Loucy (cell line): ENCODE measurements at regions not wholly inside any gene's neighbourhood (a gene's known extent, or its start where the extent isn't known, plus 50 kb on each side); places are given as distances from the start of the nearest gene placed in this dataset.

Experiments used
- CTCF ChIP-seq: fragments of 200-600 bp; sonication (generic); conservative IDR thresholded peaks from 2 replicates; pipeline ENCODE4 v1.5.1; 2014; ENCODE audit warnings: mild to moderate bottlenecking, antibody characterized with exemption, low read length
- EZH2phosphoT487 ChIP-seq: fragments of 200-600 bp; IDR thresholded peaks from 2 replicates; pipeline ENCODE4 v1.6.1; 2018; ENCODE audit warnings: antibody characterized with exemption, mild to moderate bottlenecking, moderate library complexity, borderline replicate concordance

GRCh38 chr9:89695441-89695891, 90.7 kb downstream of the GADD45G start:
- TF ChIP-seq CTCF: no peak
- no peak for TF ChIP-seq EZH2phosphoT487
